Tibial nerve (tissue), 4 donors: ENCODE measurements at regions not wholly inside any gene's neighbourhood (a gene's known extent, or its start where the extent isn't known, plus 50 kb on each side); places are given as distances from the start of the nearest gene placed in this dataset.
"Not testable (repeated sequence)": the region's sequence is repeated elsewhere in the genome, so short reads cannot be mapped to it uniquely, and the experiment has no call there.

Source experiments
- DNase-seq, 2 donors: peaks; one replicate each; pipeline ENCODE4 v3.0.0-alpha.2; 2019; ENCODE audit warnings: low spot score in 2 of 2
- H3K27ac ChIP-seq, 4 donors: fragments of 200-600 bp; sonication (generic) in 3 of 4; one replicate each; pipeline ENCODE4 v1.5.1; 2017 to 2019; ENCODE audit warnings: mild to moderate bottlenecking in 1 of 4
- H3K27me3 ChIP-seq, 2 donors: fragments of 200-600 bp; sonication (generic) in 1 of 2; one replicate each; pipeline versions ENCODE4 v1.5.1 to v1.6.0; 2017 to 2019
- H3K36me3 ChIP-seq, 3 donors: fragments of 200-600 bp; sonication (generic); one replicate each; pipeline ENCODE4 v1.5.1; 2018 to 2019
- H3K4me1 ChIP-seq, 4 donors: fragments of 200-600 bp; sonication (generic) in 3 of 4; one replicate each; pipeline ENCODE4 v1.5.1; 2017 to 2019
- H3K4me3 ChIP-seq, 4 donors: fragments of 200-600 bp; sonication (generic) in 3 of 4; one replicate each; pipeline ENCODE4 v1.5.1; 2017 to 2019; ENCODE audit warnings: mild to moderate bottlenecking in 1 of 4, moderate library complexity in 1 of 4
- H3K9me3 ChIP-seq, 4 donors: fragments of 200-600 bp; sonication (generic) in 3 of 4; one replicate each; pipeline ENCODE4 v1.5.1; 2017 to 2019
- EP300 ChIP-seq, 2 donors: sonication (generic); formaldehyde crosslinking; IDR thresholded peaks; one replicate each; pipeline ENCODE4 v1.6.1; 2017; ENCODE audit warnings: antibody characterized with exemption in 2 of 2, mild to moderate bottlenecking in 1 of 2
- POLR2A ChIP-seq, 2 donors: fragments of 450-650 bp; IDR thresholded peaks; one replicate each; pipeline ENCODE4 v1.6.1; 2017; ENCODE audit warnings: antibody characterized with exemption in 2 of 2, mild to moderate bottlenecking in 2 of 2, moderate library complexity in 2 of 2
- WGBS, 2 donors: methylation state at CpG; one replicate each; pipeline ENCODE4 v1.1.5; 2018; 5-methylcytosine and 5-hydroxymethylcytosine counted together
- TF ChIP-seq, protein P1 (sequence below), 5 experiments: fragments of 200-600 bp in 3 of 5; fragments of 450-650 bp in 2 of 5; sonication (generic) in 3 of 5; IDR thresholded peaks; one replicate each; pipeline ENCODE4 v1.5.1; 2016 to 2019; ENCODE audit warnings: antibody characterized with exemption in 5 of 5, mild to moderate bottlenecking in 3 of 5, moderate library complexity in 2 of 5

- H3K27ac ChIP-seq: no peak overlapping the region
- H3K9me3 ChIP-seq: peaks cover 0 to 54% (median 0%) of the 10 kb centered on the region in 4 donors
- H3K4me1 ChIP-seq: no peaks in the 10 kb centered on the region
- no peak for DNase-seq
- no peak overlapping the region for H3K4me3 ChIP-seq
- 90% methylated on average over 5 of the region's 5 CpGs for WGBS, 2 donors
- no peaks in the 10 kb centered on the region for H3K36me3 ChIP-seq
- TF ChIP-seq POLR2A (IDR thresholded peaks at IDR 0.05) (no peak), EP300 (IDR thresholded peaks at IDR 0.05) (no peak)
- H3K27me3 ChIP-seq: no peaks in the 10 kb centered on the region
Measured at GRCh38 chr6:106807947-106808611, 166.4 kb downstream of the CD24 start.

- H3K4me3 ChIP-seq, H3K27me3 ChIP-seq, DNase-seq, H3K27ac ChIP-seq, H3K4me1 ChIP-seq, H3K36me3 ChIP-seq: not testable (repeated sequence)
- peaks cover 0 to 38% (median 0%) of the 10 kb centered on the region in 4 donors for H3K9me3 ChIP-seq
- WGBS, 2 donors: 75 to 80% methylated on average over 4 of the region's 4 CpGs
Measured at GRCh38 chr6:106806253-106806652, 168.3 kb downstream of the CD24 start.

DNA sequence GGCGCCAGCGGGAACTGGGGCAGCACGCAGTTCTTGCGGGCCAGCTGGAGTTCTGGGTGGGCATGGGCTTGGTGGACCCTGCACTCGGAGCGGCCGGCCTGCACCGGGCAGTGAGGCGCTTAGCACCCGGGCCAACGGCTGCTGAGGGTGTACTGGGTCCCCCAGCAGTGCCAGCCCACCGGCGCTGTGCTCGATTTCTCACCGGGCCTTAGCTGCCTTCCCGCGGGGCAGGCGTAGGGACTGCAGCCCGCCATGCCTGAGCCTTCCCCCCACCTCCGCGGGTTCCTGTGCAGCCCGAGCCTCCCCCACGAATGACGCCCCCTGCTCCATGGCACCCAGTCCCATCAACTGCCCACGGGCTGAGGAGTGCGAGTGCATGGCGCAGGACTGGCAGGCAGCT lies 168.8 kb downstream of the CD24 start:
- H3K9me3 ChIP-seq: peaks cover 0 to 33% (median 0%) of the 10 kb centered on the region in 4 donors
- WGBS, 2 donors: 96 to 97% methylated on average over 14 to 24 of the region's 27 CpGs
- no peak for TF ChIP-seq EP300 (IDR thresholded peaks at IDR 0.05)

GRCh38 chr6:106804346-106805335 lies 169.9 kb downstream of the CD24 start:
- no peaks in the 10 kb centered on the region for H3K4me1 ChIP-seq
- TF ChIP-seq, protein P1, sequence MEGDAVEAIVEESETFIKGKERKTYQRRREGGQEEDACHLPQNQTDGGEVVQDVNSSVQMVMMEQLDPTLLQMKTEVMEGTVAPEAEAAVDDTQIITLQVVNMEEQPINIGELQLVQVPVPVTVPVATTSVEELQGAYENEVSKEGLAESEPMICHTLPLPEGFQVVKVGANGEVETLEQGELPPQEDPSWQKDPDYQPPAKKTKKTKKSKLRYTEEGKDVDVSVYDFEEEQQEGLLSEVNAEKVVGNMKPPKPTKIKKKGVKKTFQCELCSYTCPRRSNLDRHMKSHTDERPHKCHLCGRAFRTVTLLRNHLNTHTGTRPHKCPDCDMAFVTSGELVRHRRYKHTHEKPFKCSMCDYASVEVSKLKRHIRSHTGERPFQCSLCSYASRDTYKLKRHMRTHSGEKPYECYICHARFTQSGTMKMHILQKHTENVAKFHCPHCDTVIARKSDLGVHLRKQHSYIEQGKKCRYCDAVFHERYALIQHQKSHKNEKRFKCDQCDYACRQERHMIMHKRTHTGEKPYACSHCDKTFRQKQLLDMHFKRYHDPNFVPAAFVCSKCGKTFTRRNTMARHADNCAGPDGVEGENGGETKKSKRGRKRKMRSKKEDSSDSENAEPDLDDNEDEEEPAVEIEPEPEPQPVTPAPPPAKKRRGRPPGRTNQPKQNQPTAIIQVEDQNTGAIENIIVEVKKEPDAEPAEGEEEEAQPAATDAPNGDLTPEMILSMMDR (IDR thresholded peaks at IDR 0.05): no peak
- TF ChIP-seq EP300 (IDR thresholded peaks at IDR 0.05) (no peak), POLR2A (IDR thresholded peaks at IDR 0.05) (no peak)
- H3K4me3 ChIP-seq: no peak overlapping the region
- 16 to 35% methylated on average over 7 of the region's 7 CpGs for WGBS, 2 donors
- no peak for DNase-seq
- H3K9me3 ChIP-seq: peaks cover 0 to 22% (median 0%) of the 10 kb centered on the region in 4 donors
- H3K27ac ChIP-seq: no peak overlapping the region
- no peaks in the 10 kb centered on the region for H3K27me3 ChIP-seq
- H3K36me3 ChIP-seq: no peaks in the 10 kb centered on the region

More for the DNA sequence above, 168.8 kb downstream of the CD24 start:
- no peak for DNase-seq
- no peak overlapping the region for H3K27ac ChIP-seq
- H3K4me1 ChIP-seq: no peaks in the 10 kb centered on the region
- no peaks in the 10 kb centered on the region for H3K36me3 ChIP-seq
- H3K27me3 ChIP-seq: no peaks in the 10 kb centered on the region
- H3K4me3 ChIP-seq: no peak overlapping the region

DNA sequence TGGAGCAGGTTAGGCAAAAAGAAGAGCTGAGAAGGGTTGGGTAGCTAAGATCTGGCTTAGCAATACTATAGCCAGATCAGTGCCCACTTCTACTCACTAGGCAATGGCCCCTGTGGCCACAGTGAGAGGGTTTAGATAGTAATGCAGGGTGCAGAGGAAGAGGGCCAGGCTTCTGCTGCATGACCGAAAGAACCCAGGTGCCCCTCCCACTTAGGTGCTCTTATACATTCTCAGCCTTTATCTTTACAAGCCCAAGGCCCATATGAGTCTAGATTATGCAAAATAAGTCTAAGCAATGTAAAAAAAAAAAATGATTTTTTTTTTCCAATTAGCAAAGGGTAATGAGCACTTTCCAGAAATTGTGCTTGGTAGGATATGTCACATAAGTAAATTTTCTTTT lies 171.3 kb downstream of the CD24 start:
- TF ChIP-seq, protein P1 (IDR thresholded peaks at IDR 0.05): no peak
- TF ChIP-seq POLR2A (IDR thresholded peaks at IDR 0.05) (no peak), EP300 (IDR thresholded peaks at IDR 0.05) (no peak)
- H3K4me3 ChIP-seq: no peak overlapping the region
- H3K27ac ChIP-seq: no peak overlapping the region
- no peaks in the 10 kb centered on the region for H3K27me3 ChIP-seq
- peaks cover 0 to 8% (median 0%) of the 10 kb centered on the region in 4 donors for H3K9me3 ChIP-seq
- no peaks in the 10 kb centered on the region for H3K36me3 ChIP-seq
- DNase-seq: no peak
- WGBS, 2 donors: 63 to 83% methylated on average over 1 of the region's 1 CpG
- no peaks in the 10 kb centered on the region for H3K4me1 ChIP-seq

GRCh38 chr6:106802139-106802538 lies 172.4 kb downstream of the CD24 start:
- Histone ChIP-seq H3K9me3 (no peaks in the 10 kb centered on the region), H3K4me3 (no peak overlapping the region), H3K4me1 (no peaks in the 10 kb centered on the region), H3K27ac (no peak overlapping the region), H3K36me3 (no peaks in the 10 kb centered on the region), H3K27me3 (no peaks in the 10 kb centered on the region)
- TF ChIP-seq, protein P1 (IDR thresholded peaks at IDR 0.05): no peak
- TF ChIP-seq POLR2A (IDR thresholded peaks at IDR 0.05) (no peak), EP300 (IDR thresholded peaks at IDR 0.05) (no peak)
- no peak for DNase-seq
- 49 to 68% methylated on average over 5 of the region's 5 CpGs for WGBS, 2 donors
